MCF 10A (cell line): ENCODE measurements at regions not wholly inside any gene's neighbourhood (a gene's known extent, or its start where the extent isn't known, plus 50 kb on each side); places are given as distances from the start of the nearest gene placed in this dataset.

Experiments used
- BruUV-seq: library from RNA; stranded (reverse); fragments of 400-500 nt; replicated peaks from 2 replicates; lab custom pipeline; 2021; lab: Mats Ljungman, UMichigan
- CTCF ChIA-PET: fragments of 300-600 bp; sonication (Branson Sonifier 250); formaldehyde crosslinking; extraction: SDS; loops from one replicate; lab custom pipeline; 2021; ENCODE audit warnings: antibody characterized with exemption, inconsistent platforms; lab: Yijun Ruan, JAX
- POLR2A ChIA-PET: fragments of 300-600, 350-650 bp; sonication (Branson Sonifier 250); formaldehyde crosslinking; extraction: SDS; loops from one replicate; lab custom pipeline; 2020; ENCODE audit warnings: antibody characterized with exemption, inconsistent platforms; lab: Yijun Ruan, JAX
- DNase-seq: peaks from one replicate; pipeline ENCODE4 v3.0.0-alpha.2; 2018; ENCODE audit not compliant: unreplicated experiment
- H3K27ac Mint-ChIP-seq: one replicate; pipeline ENCODE4 v1.8.0; 2022; ENCODE audit warnings: mild to moderate bottlenecking, low read depth, mixed read lengths; ENCODE audit not compliant: unreplicated experiment
- H3K27me3 Mint-ChIP-seq: one replicate; pipeline ENCODE4 v1.8.0; 2022; ENCODE audit warnings: mixed read lengths; ENCODE audit not compliant: insufficient read depth, unreplicated experiment
- H3K36me3 Mint-ChIP-seq: one replicate; pipeline ENCODE4 v1.8.0; 2022; ENCODE audit warnings: mild to moderate bottlenecking, moderate library complexity, mixed read lengths; ENCODE audit not compliant: insufficient read depth, unreplicated experiment
- H3K4me1 Mint-ChIP-seq: one replicate; pipeline ENCODE4 v1.8.0; 2022; ENCODE audit warnings: mixed read lengths; ENCODE audit not compliant: insufficient read depth, unreplicated experiment
- H3K4me3 Mint-ChIP-seq: one replicate; pipeline ENCODE4 v1.8.0; 2022; ENCODE audit warnings: mild to moderate bottlenecking, moderate library complexity, mixed read lengths; ENCODE audit not compliant: unreplicated experiment
- H3K9me3 Mint-ChIP-seq: one replicate; pipeline ENCODE4 v1.8.0; 2022; ENCODE audit warnings: mixed read lengths; ENCODE audit not compliant: unreplicated experiment
- intact Hi-C: fragments of 100-400 bp; cut with micrococcal nuclease; formaldehyde crosslinking; loops from 2 replicates; pipeline ENCODE4 v1.14.1; 2022
- TF ChIP-seq, protein P1 (sequence below): fragments of 200-600 bp; IDR thresholded peaks from one replicate; pipeline ENCODE4 v1.8.0; 2022; ENCODE audit warnings: antibody characterized with exemption, mild to moderate bottlenecking; ENCODE audit not compliant: unreplicated experiment

- ChIA-PET CTCF (no interaction called here), POLR2A (no interaction called here)
- Mint-ChIP-seq H3K9me3 (no peaks in the 10 kb centered on the region), H3K4me1 (no peaks in the 10 kb centered on the region), H3K27me3 (no peaks in the 10 kb centered on the region), H3K4me3 (no peak overlapping the region), H3K27ac (no peak overlapping the region), H3K36me3 (no peaks in the 10 kb centered on the region)
- TF ChIP-seq, protein P1, sequence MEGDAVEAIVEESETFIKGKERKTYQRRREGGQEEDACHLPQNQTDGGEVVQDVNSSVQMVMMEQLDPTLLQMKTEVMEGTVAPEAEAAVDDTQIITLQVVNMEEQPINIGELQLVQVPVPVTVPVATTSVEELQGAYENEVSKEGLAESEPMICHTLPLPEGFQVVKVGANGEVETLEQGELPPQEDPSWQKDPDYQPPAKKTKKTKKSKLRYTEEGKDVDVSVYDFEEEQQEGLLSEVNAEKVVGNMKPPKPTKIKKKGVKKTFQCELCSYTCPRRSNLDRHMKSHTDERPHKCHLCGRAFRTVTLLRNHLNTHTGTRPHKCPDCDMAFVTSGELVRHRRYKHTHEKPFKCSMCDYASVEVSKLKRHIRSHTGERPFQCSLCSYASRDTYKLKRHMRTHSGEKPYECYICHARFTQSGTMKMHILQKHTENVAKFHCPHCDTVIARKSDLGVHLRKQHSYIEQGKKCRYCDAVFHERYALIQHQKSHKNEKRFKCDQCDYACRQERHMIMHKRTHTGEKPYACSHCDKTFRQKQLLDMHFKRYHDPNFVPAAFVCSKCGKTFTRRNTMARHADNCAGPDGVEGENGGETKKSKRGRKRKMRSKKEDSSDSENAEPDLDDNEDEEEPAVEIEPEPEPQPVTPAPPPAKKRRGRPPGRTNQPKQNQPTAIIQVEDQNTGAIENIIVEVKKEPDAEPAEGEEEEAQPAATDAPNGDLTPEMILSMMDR, result no peak
- no TSS peak for BruUV-seq
- DNase-seq, result no peak
- intact Hi-C loops, result no loop called here
Measured at GRCh38 chr13:106173891-106174610, 361.4 kb downstream of the EFNB2 start.

DNA sequence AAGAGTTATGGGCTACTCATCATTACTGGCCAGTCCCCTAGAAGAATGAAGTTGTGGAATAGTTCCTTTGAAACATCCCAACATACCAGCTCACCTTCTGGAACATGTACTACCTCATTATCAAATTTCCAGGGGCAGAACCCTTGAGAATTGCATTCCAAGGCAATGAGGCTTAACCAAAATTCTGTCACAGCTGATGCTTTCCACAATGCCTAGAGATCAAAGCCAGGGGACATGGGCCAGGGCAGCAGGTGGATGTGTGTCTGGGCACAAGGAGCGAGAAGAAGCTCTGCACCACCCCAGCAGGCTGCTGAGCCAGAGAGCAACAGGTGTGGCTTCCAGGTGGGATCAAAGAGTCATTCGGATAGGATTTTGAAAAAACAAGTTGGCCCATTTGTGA is 362.1 kb downstream of the EFNB2 start:
- Mint-ChIP-seq H3K36me3 (no peaks in the 10 kb centered on the region), H3K27ac (no peak overlapping the region), H3K4me1 (no peaks in the 10 kb centered on the region), H3K9me3 (no peaks in the 10 kb centered on the region), H3K27me3 (no peaks in the 10 kb centered on the region), H3K4me3 (no peak overlapping the region)
- intact Hi-C loops, result no loop called here
- ChIA-PET POLR2A (no interaction called here), CTCF (no interaction called here)
- DNase-seq, result no peak
- BruUV-seq, result no TSS peak
- TF ChIP-seq, protein P1, result no peak

DNA sequence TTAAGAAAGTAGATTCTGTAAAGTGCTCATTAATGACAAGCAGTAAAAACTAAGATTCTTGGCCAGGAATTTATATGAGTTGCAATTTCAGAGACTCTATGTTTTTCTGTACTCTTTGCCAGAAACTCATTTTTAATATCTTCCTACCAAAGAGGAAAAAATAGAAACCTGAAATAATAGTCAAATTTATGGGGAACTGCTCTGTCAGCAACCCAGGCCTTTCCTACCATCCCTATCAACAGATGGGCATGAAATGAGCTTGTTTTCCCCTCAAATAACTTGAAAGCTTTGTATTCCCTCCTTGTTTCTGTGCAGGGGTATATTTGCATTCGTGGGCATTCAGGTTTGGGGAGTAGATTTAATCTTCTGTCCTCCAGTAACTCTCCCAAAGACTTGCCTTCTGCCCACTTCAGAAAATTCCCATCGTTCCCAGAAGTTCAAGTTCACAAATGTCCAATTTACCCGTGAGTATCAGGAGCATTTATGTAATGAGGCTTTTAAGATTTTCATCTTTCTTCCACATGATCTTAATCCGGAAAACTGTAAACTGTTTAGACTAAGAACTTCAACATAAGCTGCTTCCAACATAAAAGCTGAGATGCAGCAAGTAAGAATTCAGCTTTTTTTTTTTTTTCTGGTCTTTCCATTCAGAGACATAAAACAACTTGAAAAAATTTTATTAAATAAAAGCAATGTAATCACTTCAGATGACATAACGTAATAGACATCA is 363.1 kb downstream of the EFNB2 start:
- BruUV-seq, result no TSS peak
- no peak for DNase-seq
- intact Hi-C loops, result no loop called here
- Mint-ChIP-seq H3K27ac (no peak overlapping the region), H3K36me3 (no peaks in the 10 kb centered on the region), H3K9me3 (peaks cover 8% of the 10 kb centered on the region), H3K4me3 (no peak overlapping the region), H3K27me3 (no peaks in the 10 kb centered on the region), H3K4me1 (no peaks in the 10 kb centered on the region)
- TF ChIP-seq, protein P1, result no peak
- CTCF ChIA-PET, result interaction anchor here (0.6 to 0.7 kb wide), 2 partner anchors 8 to 42 kb away, joined by 4 read pairs; no protein-coding TSS in a partner anchor
- POLR2A ChIA-PET, result interaction anchor here (0.5 kb wide), 1 partner anchor 9 kb away, joined by 3 read pairs; no protein-coding TSS in a partner anchor

DNA sequence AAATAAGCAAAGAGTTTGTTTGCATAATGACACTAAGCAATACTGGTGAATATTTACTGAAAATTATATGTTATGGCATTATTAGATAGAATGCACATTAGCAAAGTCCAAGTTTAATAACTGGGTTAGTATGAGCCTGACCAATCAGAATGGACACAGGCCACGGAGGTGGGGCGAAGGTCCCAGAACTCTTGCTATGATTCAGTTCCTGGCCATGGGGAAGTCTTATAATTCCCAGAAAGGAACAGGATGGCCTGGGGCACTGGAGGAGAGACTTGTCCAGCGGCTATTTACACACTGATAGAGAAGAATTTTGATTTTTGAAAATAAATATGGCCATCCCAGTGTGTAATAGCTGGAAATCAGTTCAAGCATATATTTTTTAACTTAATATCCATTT is 372.0 kb downstream of the EFNB2 start:
- BruUV-seq, result no TSS peak
- DNase-seq, result no peak
- no peak overlapping the region for H3K27ac Mint-ChIP-seq
- CTCF ChIA-PET, result interaction anchor here (0.6 kb wide), 1 partner anchor 40 kb away, joined by 3 read pairs; no protein-coding TSS in a partner anchor
- H3K27me3 Mint-ChIP-seq, result no peaks in the 10 kb centered on the region
- POLR2A ChIA-PET, result interaction anchor here (0.7 kb wide), 1 partner anchor 9 kb away, joined by 3 read pairs; no protein-coding TSS in a partner anchor
- no peak overlapping the region for H3K4me3 Mint-ChIP-seq
- intact Hi-C loops, result no loop called here
- TF ChIP-seq, protein P1, result no peak
- no peaks in the 10 kb centered on the region for H3K36me3 Mint-ChIP-seq
- no peaks in the 10 kb centered on the region for H3K4me1 Mint-ChIP-seq
- H3K9me3 Mint-ChIP-seq, result peaks cover 13% of the 10 kb centered on the region
